RPMI8226 (cell line): ENCODE measurements at regions not wholly inside any gene's neighbourhood (a gene's known extent, or its start where the extent isn't known, plus 50 kb on each side); places are given as distances from the start of the nearest gene placed in this dataset.
A peak's percentile ranks its signal among the peaks of the same experiment; 100 is the strongest.
"Not testable (repeated sequence)": the region's sequence is repeated elsewhere in the genome, so short reads cannot be mapped to it uniquely, and the experiment has no call there.

Experiments used
- DNase-seq: peaks from one replicate; pipeline ENCODE4 v3.0.0-alpha.2; 2015

GRCh38 chr11:134719940-134720690, 308.1 kb upstream of the B3GAT1 start:
- not testable (repeated sequence) for DNase-seq

DNA sequence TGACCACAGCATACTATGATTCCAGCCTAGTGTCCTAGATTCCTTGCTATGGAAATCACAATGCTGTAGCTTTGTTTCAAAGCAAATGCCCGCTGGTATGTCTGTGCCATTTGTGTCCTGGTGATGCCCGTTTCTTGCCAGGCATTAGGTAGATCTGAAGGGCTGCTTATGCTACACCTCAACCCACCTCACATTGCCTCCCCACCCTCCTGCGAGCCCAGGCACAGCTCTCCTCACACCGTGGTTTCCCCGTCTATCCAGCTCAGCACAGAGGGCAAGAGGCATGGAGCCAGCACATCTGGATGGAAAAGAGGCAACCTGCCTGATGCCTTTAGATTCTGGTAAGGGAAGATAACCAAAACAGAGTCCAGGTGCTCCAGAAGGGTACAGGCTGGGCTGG, 307.4 kb upstream of the B3GAT1 start:
- no peak for DNase-seq

- DNase-seq, result no peak
Observed at GRCh38 chr11:134716582-134716981, 304.5 kb upstream of the B3GAT1 start.

DNA sequence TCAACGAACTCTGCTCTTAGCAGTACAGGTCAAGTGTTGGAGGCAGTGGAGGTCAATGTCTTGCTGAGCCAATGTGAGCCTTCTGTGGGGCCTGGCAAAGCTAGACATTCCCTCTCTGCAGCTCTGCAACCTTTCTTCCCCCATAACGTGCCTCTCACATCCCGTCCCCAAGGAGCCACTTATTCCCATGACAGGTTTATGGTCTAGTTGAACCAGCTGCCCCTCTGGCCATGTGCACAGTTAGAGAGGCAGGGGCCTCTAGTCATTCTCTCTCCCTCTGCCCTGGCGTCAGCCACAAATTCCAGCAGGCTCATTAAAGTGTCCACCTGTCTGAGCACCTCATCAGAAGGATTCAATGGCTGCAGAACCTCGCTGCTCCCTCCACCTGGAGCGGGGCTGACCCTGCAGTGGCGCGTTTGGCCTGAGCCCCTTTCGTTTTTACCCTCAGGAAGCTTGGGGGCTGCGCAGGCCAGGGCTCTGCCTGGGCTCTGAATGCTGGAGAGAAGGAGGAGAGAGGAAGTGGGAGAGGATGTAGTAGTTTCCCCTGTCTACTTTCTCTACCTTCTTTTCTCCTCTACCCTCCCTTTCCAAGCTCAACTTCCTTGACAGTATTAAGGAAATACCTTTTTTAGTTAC, 302.1 kb upstream of the B3GAT1 start:
- no peak for DNase-seq

GRCh38 chr11:134712228-134713145, 300.4 kb upstream of the B3GAT1 start:
- peak; percentile 60 for DNase-seq

GRCh38 chr11:134711588-134711987, 299.5 kb upstream of the B3GAT1 start:
- DNase-seq, result no peak

- no peak for DNase-seq
Observed at GRCh38 chr11:134710861-134711407, 298.9 kb upstream of the B3GAT1 start.

- no peak for DNase-seq
Observed at GRCh38 chr11:134705858-134706257, 293.8 kb upstream of the B3GAT1 start.

GRCh38 chr11:134702827-134703226, 290.8 kb upstream of the B3GAT1 start:
- DNase-seq, result no peak

- DNase-seq, result no peak
Observed at GRCh38 chr11:134701564-134702165, 289.6 kb upstream of the B3GAT1 start.

DNA sequence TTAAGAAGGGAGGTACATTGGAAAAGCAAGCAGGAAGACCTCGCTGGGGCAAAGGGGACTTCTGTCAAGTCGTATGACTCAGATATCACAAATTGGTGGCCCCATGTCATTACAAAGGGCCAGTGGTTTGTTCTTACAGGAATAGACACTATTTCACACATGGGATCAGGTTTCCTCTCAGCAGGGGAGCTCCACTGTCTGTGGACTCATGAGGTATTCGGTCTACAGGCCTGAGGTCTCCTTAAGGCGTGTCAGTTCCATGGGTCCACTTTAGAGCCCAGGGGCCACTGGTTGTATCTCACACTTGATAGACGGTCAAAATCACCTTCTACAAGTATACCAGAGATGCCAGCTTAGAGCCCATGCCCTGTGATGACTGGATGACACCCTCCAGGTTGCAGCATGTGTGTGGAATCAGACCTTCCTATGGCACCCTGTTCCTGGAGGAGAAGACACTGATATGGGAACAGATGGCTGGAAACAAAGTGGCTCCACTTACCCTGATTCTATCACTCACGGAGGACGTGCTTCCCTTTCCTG, 288.1 kb upstream of the B3GAT1 start:
- no peak for DNase-seq

GRCh38 chr11:134696455-134696854, 284.4 kb upstream of the B3GAT1 start:
- no peak for DNase-seq

GRCh38 chr11:134691985-134692384, 279.9 kb upstream of the B3GAT1 start:
- no peak for DNase-seq

GRCh38 chr11:134691295-134691873, 279.3 kb upstream of the B3GAT1 start:
- DNase-seq, result no peak

DNA sequence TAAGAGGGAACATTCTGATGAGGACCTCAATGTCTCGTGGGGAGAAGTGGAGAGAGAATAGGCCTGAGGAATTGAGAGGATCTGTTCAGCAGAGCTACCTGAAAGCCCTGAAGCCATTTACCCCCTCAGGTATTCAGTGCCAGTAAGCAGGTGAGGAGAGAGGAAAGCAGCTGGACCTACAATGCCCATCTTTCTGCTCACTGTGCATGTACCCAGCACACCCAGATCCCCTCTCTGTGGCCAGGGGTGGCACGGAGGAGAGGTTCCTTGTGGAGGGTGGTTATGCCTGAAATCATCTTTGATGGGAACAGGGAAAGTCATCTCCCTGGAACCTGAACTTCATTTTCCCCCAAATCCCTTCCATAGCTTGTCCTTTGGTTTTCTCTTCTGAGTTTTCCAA, 277.8 kb upstream of the B3GAT1 start:
- no peak for DNase-seq

DNA sequence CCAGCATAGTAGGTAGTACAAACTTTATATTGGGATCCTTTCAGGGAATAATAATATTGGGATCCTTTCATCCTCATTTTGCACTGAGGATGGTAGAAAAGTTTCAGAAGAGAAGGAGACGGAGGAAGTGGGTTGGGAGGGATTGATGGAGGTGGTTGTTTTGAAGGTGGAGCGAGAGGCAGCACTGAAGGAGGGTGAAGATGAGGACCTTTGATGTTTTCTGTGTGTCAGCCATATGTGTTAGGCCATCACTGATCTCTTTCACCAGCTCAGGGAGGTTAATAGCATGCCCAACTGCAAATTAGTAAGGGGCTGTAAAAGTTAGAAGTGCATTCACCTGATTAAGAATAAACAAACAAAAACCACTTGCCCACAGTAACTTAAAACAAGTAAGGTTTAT, 275.5 kb upstream of the B3GAT1 start:
- no peak for DNase-seq

GRCh38 chr11:134686460-134687061, 274.5 kb upstream of the B3GAT1 start:
- DNase-seq, result no peak

DNA sequence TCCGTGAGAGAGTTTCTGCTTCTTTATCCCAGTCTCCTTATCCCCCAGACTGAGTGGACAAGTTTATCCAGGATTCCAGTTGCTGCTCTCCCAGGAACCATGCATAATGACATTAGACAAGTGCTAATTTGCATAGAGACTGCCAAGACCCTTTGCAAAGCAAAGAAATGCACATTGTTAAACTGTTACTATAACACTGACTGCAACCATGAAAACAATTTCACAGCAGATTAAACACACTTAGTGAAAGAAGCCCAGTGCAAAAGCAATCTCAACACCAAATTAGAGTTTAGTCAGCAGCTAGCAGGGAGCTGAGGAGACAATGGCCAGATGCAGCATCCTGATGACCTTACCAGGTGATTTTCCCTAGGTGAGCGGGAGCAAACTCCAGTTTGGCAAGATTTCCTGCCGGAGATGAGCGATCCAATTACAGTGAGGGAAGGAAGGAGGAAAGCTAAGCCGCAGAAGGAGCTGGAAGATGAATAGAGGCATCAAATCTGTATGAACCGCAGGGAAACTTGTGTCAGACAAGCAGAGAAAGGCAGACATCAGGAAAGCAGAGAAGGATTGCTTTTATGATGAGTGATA, 273.8 kb upstream of the B3GAT1 start:
- no peak for DNase-seq

DNA sequence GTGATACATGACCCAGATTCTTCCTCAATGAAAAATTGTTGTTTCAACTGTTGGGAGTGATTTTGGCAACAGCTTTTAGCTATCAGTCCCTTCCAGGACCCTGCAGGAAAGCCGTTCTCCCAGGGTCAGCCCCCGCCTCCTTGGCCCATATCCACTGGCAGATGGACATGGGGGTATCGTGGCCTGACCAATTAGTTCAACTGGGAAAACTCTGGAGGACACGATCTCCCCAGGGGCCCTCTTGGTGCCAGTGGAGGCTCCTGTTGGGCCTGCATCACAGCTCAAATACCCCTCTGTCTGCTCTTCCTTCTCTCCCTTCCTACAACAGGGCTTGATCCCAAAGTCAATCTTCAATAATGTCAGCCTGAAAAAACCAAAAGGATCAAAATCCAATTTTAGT, 272.5 kb upstream of the B3GAT1 start:
- DNase-seq, result no peak

DNA sequence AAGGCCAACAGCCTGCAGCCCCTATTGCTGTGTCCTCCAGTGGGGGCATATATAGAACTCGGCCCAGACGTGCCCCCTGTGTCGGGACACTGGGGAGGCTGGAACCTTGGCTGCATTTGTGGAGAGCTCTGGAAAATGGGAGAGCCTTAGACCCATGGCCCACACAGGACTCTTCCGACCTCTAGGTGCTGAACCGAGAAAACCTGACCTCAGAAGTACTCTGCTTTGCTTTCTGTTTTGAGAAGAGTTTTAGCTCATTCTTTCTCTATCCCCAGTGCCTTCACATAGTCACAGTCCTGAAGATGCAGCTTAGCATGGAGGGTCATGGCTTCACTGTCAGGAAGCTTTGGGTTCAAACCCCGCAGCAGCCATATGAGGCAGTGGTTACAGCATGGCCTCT, 271.8 kb upstream of the B3GAT1 start:
- DNase-seq, result no peak

GRCh38 chr11:134682577-134682976, 270.5 kb upstream of the B3GAT1 start:
- no peak for DNase-seq
